Occipital lobe (tissue), 1 donor: ENCODE measurements at regions not wholly inside any gene's neighbourhood (a gene's known extent, or its start where the extent isn't known, plus 50 kb on each side); places are given as distances from the start of the nearest gene placed in this dataset.

ENCODE experiments used
- DNase-seq: peaks from one replicate; lab custom pipeline; 2025; lab: John Stamatoyannopoulos, UW

DNA sequence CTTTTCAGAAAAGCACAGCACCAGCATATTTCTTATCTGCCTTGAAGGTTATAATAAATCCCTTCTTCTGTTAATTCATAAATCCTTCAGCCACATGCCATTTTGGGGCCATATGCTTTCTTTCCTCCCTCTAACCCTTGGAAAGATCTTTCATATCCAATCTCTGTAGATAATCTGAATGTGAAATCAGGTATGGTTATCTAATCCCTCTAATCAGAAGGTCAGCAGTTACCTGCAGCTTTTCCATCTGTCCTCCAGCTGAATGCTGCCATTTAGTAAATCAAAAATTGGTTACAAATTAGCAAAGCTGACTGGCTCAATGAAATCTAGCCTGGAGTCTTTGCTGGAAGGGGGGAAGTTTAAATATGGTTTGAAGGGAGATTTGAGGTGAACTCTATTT lies 230.5 kb downstream of the PIK3C3 start:
- DNase-seq = no peak

DNA sequence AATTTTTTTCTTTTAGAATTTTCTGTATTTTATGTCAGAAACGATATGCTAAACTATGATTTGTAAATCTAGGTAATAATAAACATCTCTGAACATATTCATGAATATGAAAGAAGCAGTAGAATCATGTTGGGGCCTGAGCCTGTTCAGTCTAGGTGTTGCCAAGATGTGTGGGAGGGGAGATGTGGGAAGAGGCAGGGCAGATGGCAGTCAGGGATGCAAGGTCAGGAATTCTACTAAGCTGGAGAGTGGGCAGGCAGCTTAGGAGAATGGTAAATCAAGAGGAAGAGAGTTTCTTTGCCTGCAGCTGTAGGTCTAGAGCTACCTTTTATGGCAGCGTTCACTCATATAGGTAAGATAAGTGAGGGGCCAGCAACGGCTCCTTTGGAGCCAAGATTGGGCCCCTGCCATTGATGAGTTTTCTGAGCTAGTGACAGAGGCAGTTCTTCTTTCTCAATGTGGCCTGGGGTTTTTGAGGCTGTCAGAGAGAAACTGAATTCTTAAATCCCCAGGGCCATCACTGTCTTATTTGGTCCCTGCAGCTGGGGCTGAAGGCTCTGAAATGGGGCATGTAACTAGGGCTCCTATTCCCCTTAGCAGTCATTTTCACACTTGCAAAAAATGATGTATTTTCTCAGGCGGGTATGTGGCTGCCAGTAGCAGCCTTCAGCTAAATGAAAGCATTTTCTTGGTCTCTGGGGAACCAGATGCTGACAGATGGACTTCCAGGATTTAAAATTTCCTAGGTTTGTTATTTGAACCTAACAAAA lies 232.8 kb downstream of the PIK3C3 start:
- DNase-seq = no peak

DNA sequence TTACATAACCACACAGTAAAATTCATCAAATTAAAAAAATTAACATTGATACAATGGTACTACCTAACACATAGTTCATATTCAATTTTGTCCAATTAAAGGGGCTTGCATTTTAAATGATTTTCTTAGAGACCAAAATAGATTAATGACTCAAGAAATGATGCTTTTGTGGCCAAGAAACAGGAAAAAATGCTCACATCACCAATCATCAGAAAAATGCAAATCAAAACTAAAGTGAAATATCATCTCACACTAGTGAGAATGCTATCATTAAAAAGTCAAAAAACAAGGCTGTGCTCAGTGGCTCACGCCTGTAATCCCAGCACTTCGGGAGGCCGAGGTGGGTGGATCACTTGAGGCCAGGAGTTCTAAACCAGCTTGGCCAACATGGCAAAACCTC lies 235.6 kb downstream of the PIK3C3 start:
- no peak for DNase-seq

- DNase-seq = no peak
These were observed 237.5 kb downstream of the PIK3C3 start for GRCh38 chr18:42192251-42193248.

- no peak for DNase-seq
These were observed 241.6 kb downstream of the PIK3C3 start for GRCh38 chr18:42196651-42197050.

DNA sequence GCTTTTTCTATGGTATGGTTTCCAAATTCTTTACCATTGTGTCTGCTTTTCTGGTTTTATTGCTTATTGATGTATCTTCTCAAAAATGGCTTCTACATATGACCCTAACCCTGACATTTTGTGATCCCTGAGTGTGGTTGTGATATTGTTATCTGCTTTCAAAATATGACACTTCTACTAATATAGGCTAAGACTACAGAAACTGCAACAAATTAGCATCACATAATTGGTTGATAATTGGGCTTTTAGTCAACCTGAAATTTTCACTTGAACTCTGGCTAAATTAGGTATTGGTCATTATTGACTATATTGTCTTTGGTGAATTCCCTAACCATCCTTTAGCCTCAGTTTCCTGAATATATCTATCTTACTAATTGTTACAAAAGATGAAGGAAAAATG lies 246.1 kb downstream of the PIK3C3 start:
- DNase-seq = no peak

- DNase-seq = no peak
These were observed 256.2 kb downstream of the PIK3C3 start for GRCh38 chr18:42211201-42211600.

- no peak for DNase-seq
These were observed 267.5 kb downstream of the PIK3C3 start for GRCh38 chr18:42222557-42222956.

GRCh38 chr18:42228581-42228980 lies 273.5 kb downstream of the PIK3C3 start:
- no peak for DNase-seq

GRCh38 chr18:42229211-42230210 lies 274.5 kb downstream of the PIK3C3 start:
- no peak for DNase-seq

GRCh38 chr18:42230636-42231035 lies 275.6 kb downstream of the PIK3C3 start:
- no peak for DNase-seq

DNA sequence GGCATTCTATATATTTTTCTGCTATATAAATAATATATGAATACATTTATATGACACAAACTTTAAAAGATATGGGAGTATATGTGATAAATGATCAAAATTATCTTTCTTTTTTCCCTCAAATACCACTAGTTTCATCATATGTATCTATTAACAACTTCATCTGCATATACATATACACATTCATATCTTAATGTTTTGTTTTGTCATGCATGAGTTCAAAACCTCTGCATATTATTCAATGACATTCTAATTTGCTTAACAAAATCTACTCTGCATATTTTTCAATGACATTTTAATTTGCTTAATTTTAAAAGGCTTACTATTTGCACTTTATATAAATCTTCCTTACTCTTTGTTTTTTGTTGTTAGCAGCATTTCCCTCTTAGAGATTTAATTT lies 276.2 kb downstream of the PIK3C3 start:
- no peak for DNase-seq

DNA sequence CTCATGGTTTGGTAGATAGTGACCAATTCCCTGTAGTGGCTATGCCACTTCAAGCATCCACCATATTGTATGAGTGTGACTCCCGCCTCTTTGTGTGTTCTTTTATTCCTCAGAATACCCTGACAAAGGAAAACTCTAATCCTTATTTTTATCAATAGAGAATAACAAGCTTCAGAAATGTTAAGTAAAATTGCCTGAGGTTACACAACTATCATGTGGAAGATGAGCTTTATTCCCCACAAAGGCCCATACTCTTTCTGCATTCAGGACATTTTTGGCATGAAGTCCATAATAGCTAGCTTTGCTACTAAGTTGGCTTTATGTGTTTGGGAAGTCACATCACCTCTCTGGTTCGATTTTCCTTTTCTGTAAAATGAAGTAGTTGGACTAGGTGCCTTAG lies 276.8 kb downstream of the PIK3C3 start:
- DNase-seq = no peak

DNA sequence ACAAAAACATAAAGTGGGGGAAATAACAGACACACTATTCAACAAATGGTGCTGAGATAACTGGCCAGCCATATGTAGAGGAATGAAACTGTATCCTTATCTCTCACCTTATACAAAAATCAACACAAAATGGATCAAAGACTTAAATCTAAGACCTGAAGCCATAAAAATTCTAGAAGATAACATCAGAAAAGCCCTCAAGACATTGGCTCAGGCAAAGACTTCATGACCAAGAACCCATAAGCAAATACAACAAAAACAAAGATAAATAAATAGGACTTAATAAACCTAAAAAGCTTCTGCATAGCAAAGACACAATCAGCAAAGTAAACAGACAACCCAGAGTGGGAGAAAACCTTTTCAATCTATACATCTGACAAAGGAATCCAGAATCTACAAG lies 278.9 kb downstream of the PIK3C3 start:
- no peak for DNase-seq

DNA sequence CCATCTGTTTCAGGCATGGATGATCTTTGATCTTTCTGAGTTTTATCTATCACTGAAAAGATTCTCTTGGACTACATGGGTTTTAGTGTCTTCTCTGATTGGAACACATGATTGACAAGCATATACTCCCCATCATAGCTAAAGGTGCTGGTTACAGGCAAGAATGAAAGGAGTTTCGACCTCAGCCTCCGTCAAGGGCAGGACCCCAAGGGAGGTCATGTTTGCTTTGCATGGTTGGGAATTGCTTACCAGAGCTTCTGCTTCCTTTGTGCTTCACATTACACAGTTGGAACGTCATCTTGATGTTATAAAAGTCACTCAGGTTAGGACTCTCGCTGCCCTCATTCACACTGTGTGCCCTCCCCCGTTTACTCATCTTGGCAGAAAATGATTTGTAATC lies 287.7 kb downstream of the PIK3C3 start:
- DNase-seq = no peak

DNA sequence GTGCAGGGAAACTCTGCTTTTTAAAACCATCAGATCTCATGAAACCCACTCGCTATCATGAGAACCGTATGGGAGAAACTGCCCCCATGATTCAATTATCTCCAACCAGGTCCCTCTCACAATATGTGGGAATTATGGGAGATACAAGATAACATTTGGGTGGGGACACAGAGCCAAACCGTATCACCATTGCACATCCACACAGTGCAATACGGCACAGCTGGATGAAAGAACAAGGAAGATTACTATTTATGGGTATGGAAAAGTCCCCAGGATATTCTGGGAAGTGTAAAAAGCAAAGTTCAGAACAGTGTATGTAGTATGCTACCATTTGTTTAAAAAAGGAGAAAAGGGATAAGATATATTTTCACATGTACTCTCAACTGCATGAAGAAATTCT lies 290.1 kb downstream of the PIK3C3 start:
- DNase-seq = no peak

- no peak for DNase-seq
These were observed 301.1 kb downstream of the PIK3C3 start for GRCh38 chr18:42255908-42256765.

GRCh38 chr18:42258301-42258965 lies 303.4 kb downstream of the PIK3C3 start:
- DNase-seq = no peak

- DNase-seq = no peak
These were observed 306.7 kb downstream of the PIK3C3 start for GRCh38 chr18:42261731-42262130.

GRCh38 chr18:42264497-42264896 lies 309.5 kb downstream of the PIK3C3 start:
- no peak for DNase-seq
